ENCODE measurements at regions not wholly inside any gene's neighbourhood (a gene's known extent, or its start where the extent isn't known, plus 50 kb on each side); places are given as distances from the start of the nearest gene placed in this dataset.
"Not testable (repeated sequence)": the region's sequence is repeated elsewhere in the genome, so short reads cannot be mapped to it uniquely, and the experiment has no call there.

DNA sequence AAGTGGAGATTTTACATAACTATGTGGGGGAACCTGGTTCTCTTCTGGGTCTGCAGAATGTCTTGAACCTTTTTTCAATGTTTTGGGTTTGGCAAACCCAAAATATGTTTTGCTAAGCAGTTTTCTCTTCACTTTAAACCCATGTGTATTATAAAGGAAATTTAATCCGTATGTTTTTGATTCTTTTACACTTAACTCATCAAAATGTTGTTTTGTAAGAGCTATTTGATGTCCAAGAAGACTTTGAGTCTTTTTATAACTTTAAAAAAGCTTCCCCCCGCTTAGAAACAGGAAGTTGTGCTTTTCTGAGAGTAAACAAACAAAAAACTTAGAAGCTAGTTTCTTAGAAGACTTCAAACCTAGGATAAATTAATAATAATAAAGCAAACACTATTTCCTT lies 81.9 kb upstream of the CEP162 start:
- TF ChIP-seq, protein P1, sequence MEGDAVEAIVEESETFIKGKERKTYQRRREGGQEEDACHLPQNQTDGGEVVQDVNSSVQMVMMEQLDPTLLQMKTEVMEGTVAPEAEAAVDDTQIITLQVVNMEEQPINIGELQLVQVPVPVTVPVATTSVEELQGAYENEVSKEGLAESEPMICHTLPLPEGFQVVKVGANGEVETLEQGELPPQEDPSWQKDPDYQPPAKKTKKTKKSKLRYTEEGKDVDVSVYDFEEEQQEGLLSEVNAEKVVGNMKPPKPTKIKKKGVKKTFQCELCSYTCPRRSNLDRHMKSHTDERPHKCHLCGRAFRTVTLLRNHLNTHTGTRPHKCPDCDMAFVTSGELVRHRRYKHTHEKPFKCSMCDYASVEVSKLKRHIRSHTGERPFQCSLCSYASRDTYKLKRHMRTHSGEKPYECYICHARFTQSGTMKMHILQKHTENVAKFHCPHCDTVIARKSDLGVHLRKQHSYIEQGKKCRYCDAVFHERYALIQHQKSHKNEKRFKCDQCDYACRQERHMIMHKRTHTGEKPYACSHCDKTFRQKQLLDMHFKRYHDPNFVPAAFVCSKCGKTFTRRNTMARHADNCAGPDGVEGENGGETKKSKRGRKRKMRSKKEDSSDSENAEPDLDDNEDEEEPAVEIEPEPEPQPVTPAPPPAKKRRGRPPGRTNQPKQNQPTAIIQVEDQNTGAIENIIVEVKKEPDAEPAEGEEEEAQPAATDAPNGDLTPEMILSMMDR (IDR thresholded peaks at IDR 0.05; ENCODE audit: low read depth, low read length): no peak
- no peak for DNase-seq (ENCODE audit: low read depth in 2 of 2)
- H3K4me3 ChIP-seq (replicated peaks in 1 of 2; ENCODE audit: low read depth in 2 of 2, low read length in 2 of 2): no peak overlapping the region

DNA sequence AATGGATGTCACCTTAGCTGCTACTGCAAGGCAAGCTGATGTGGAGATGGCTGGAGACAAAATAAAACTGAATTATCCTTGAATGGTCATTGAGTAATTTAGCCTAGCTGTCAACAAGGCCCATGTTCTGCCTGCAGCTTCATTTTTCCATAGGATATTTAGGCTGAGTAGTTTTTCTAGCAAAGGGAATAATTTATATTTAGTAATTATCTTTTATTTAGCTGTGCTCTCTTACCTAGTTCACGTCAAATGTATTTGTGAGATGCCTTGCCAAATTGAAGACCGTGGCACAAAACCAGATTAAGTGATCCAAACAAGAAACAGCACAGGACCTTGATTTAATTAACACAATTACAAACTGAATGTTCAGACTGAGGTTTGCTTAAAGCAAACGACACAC lies 77.4 kb upstream of the CEP162 start:
- H3K4me3 ChIP-seq (replicated peaks in 1 of 2; ENCODE audit: low read depth in 2 of 2, low read length in 2 of 2): no peak overlapping the region
- DNase-seq (ENCODE audit: low read depth in 2 of 2): no peak
- TF ChIP-seq, protein P1 (IDR thresholded peaks at IDR 0.05; ENCODE audit: low read depth, low read length): no peak

DNA sequence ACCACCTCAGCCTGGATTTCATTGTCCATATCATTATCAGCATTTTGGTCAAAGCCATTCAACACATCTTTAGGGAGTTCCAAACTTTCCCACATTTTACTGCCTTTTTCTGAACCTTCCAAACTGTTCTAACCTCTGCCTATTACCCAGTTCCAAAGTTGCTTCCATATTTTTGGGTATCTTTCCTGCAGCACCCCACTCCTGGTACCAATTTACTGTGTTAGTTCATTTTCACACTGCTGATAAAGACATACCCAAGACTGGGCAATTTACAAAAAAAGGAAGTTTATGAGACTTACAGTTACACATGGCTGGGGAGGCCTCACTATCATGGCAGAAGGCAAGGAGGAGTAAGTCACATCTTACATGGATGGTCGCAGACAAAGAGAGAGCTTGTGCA lies 63.6 kb upstream of the CEP162 start:
- not testable (repeated sequence) for DNase-seq (ENCODE audit: low read depth in 2 of 2); H3K4me3 ChIP-seq (replicated peaks in 1 of 2; ENCODE audit: low read depth in 2 of 2, low read length in 2 of 2)

DNA sequence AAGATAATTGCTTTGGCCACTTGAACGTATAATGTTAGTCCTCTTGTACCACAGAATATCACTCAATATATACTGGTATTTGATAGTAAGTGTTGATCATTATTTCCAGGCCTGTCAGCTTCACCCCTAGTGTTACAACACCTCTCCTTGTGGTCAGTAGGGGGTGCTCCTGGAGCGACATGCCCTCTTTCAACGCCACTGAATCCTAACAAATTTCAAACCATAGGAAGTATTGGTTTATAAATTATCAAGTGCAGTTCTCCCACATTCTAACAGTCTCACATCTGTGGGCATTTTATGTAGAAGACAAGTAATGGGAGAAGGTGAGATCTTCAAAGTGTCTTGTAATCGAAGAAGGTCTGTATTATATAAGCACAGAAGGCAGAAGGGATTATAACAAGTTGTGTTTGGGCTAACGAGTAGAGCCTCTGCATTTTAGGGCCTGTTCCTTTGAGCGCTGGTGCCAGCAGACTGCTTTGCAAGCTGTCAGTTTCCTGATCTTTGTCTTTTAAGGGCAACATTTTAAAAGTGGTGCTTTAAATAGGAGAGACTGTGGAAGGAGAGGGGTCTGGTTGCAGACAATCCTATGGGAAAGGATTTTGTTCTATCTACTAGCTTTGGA lies 57.1 kb upstream of the CEP162 start:
- H3K4me3 ChIP-seq (replicated peaks in 1 of 2; ENCODE audit: low read depth in 2 of 2, low read length in 2 of 2): no peak overlapping the region
- peak; percentile 37 to 46 for DNase-seq (ENCODE audit: low read depth in 2 of 2)
- TF ChIP-seq, protein P1 (IDR thresholded peaks at IDR 0.05; ENCODE audit: low read depth, low read length): peak; percentile 40

DNA sequence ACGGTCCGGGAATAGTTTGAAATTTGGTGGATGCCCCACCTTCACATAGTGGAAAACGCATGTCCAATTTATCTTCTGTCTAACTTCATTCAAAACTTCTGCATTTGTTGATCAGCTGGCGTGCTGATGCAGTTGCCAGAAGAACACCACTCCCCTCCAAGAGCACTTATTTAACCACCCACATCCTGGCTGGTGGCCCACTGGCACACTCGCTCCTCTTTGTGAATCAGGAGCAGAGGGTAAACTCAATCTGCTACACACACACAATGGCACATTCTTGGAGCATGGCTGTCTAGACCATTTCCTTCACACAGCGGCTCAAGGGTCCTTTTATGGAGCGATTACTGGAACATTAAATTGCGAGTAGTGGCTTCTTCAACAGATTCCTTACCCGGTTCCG lies 55.1 kb upstream of the CEP162 start:
- no peak overlapping the region for H3K4me3 ChIP-seq (replicated peaks in 1 of 2; ENCODE audit: low read depth in 2 of 2, low read length in 2 of 2)
- TF ChIP-seq, protein P1 (IDR thresholded peaks at IDR 0.05; ENCODE audit: low read depth, low read length): no peak
- peak; percentile 26 to 52 for DNase-seq (ENCODE audit: low read depth in 2 of 2)

DNA sequence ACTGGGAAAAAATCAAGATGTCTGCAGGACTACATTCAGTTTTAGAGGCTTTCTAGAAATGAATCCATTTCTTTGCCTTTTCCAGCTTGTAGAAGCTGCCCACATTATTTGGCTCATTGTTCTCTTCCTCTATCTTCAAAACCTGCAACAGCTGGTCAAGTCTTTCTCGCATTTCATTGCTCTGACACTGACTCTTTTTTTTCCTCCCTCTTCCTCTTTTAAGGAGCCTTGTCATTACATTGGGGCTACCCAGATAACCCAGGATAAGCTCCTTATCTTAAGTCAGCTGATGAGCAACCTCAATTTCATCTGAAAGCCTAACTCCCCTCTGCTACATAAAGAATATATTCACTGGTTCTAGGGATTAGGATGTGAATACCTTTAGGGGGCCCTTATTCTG lies 53.2 kb upstream of the CEP162 start:
- no peak overlapping the region for H3K4me3 ChIP-seq (replicated peaks in 1 of 2; ENCODE audit: low read depth in 2 of 2, low read length in 2 of 2)
- TF ChIP-seq, protein P1 (IDR thresholded peaks at IDR 0.05; ENCODE audit: low read depth, low read length): no peak
- no peak for DNase-seq (ENCODE audit: low read depth in 2 of 2)

DNA sequence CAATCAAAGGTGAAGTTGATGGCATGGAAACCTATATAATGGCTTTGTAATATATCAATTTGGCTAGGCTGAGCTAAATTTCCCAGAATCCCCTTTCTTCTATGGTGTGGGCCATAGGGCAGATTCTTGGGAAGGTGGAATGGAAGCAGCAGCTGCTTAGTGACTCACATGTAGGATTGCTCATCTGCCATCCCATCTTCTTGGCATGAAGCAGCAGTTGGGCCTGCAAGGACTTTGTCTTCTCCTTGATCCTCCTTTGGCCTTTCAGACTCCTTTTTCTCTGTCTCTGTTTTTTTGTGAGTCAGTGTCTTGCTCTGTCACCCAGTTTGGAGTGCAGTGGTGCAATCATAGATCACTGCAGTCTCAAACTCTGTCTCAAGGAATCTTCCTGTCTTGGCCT lies 52.6 kb upstream of the CEP162 start:
- peak; percentile 11 to 62 for DNase-seq (ENCODE audit: low read depth in 2 of 2)
- no peak overlapping the region for H3K4me3 ChIP-seq (replicated peaks in 1 of 2; ENCODE audit: low read depth in 2 of 2, low read length in 2 of 2)
- TF ChIP-seq, protein P1 (IDR thresholded peaks at IDR 0.05; ENCODE audit: low read depth, low read length): no peak
